ENCODE measurements at regions not wholly inside any gene's neighbourhood (a gene's known extent, or its start where the extent isn't known, plus 50 kb on each side); places are given as distances from the start of the nearest gene placed in this dataset.

DNA sequence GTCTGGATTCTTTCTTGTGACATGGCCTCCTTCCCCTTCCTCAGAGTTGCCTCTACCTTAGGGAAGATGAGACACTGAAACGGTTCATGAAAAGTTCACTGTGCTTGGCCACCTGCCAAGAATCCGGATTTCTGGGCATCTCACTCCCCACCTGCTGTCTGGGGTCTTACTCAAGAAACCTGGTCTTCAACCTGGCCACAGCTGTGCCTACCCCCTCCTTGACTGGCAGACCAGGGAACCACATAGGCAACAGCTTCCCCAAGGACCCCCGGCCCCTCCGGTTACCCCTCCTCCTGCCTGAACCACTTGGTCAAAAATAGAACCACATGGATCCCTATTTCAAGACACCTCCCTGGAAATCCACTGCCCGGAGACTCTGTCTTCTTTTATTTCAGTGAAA lies 58.7 kb upstream of the NANOS1 start:
- TF ChIP-seq, protein P1, sequence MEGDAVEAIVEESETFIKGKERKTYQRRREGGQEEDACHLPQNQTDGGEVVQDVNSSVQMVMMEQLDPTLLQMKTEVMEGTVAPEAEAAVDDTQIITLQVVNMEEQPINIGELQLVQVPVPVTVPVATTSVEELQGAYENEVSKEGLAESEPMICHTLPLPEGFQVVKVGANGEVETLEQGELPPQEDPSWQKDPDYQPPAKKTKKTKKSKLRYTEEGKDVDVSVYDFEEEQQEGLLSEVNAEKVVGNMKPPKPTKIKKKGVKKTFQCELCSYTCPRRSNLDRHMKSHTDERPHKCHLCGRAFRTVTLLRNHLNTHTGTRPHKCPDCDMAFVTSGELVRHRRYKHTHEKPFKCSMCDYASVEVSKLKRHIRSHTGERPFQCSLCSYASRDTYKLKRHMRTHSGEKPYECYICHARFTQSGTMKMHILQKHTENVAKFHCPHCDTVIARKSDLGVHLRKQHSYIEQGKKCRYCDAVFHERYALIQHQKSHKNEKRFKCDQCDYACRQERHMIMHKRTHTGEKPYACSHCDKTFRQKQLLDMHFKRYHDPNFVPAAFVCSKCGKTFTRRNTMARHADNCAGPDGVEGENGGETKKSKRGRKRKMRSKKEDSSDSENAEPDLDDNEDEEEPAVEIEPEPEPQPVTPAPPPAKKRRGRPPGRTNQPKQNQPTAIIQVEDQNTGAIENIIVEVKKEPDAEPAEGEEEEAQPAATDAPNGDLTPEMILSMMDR (IDR thresholded peaks at IDR 0.05; ENCODE audit: control extremely low read depth, extremely low read depth), result no peak
- no peak overlapping the region for H3K27ac ChIP-seq (ENCODE audit: low read depth in 1 of 2, low read length in 1 of 2)
- WGBS, 2 donors, result 59 to 60% methylated on average over 5 of the region's 5 CpGs
- H3K4me1 ChIP-seq (ENCODE audit: control insufficient read depth in 5 of 5, insufficient read depth in 5 of 5, low read length in 5 of 5), result peaks cover 0 to 5% (median 0%) of the 10 kb centered on the region in 5 donors
- no peak overlapping the region for H3K4me3 ChIP-seq
- no peak for DNase-seq
- H3K27me3 ChIP-seq (ENCODE audit: control insufficient read depth in 3 of 3, insufficient read depth in 3 of 3, low read length in 2 of 3), result no peaks in the 10 kb centered on the region
- no peak for ATAC-seq (ENCODE audit: insufficient read depth, low FRiP score)
- no peak overlapping the region for H3K9ac ChIP-seq (ENCODE audit: insufficient read depth in 1 of 2, low read length in 2 of 2)
- H3K9me3 ChIP-seq (ENCODE audit: control insufficient read depth in 4 of 4, insufficient read depth in 3 of 4, low read length in 3 of 4), result peaks cover 0 to 4% (median 0%) of the 10 kb centered on the region in 4 donors
- no peaks in the 10 kb centered on the region for H3K36me3 ChIP-seq (ENCODE audit: control insufficient read depth in 4 of 4, insufficient read depth in 4 of 4, low read length in 4 of 4)

GRCh38 chr10:118971187-118971586 lies 58.3 kb upstream of the NANOS1 start:
- ATAC-seq (ENCODE audit: insufficient read depth, low FRiP score) (no peak), DNase-seq (no peak)
- H3K4me1 ChIP-seq (ENCODE audit: control insufficient read depth in 5 of 5, insufficient read depth in 5 of 5, low read length in 5 of 5), result peaks cover 0 to 5% (median 0%) of the 10 kb centered on the region in 5 donors
- H3K4me3 ChIP-seq, result no peak overlapping the region
- H3K9me3 ChIP-seq (ENCODE audit: control insufficient read depth in 4 of 4, insufficient read depth in 3 of 4, low read length in 3 of 4), result peaks cover 0 to 4% (median 0%) of the 10 kb centered on the region in 4 donors
- 75 to 79% methylated on average over 7 of the region's 7 CpGs for WGBS, 2 donors
- no peak overlapping the region for H3K9ac ChIP-seq (ENCODE audit: insufficient read depth in 1 of 2, low read length in 2 of 2)
- H3K27me3 ChIP-seq (ENCODE audit: control insufficient read depth in 3 of 3, insufficient read depth in 3 of 3, low read length in 2 of 3), result no peaks in the 10 kb centered on the region
- H3K27ac ChIP-seq (ENCODE audit: low read depth in 1 of 2, low read length in 1 of 2), result no peak overlapping the region
- TF ChIP-seq, protein P1 (IDR thresholded peaks at IDR 0.05; ENCODE audit: control extremely low read depth, extremely low read depth), result no peak
- H3K36me3 ChIP-seq (ENCODE audit: control insufficient read depth in 4 of 4, insufficient read depth in 4 of 4, low read length in 4 of 4), result no peaks in the 10 kb centered on the region

DNA sequence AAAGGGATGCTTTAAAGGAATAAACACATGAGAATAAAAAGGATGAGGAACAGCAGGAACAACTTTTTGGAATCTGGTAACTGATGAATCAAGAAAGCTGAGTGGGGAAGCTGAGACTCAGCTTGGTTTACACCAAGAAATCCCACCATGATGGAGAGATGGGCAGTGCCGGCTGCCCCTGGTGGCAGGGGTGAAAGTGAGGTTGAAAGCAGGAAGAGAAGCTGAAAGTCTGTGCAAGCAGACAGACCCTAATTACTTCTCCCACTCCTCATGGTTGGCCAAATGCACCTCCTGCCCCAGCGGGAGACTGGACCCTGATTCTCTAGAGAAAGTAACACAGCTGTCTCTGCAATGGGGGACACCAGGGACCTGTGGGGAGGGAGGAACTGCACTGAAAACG lies 57.6 kb upstream of the NANOS1 start:
- Histone ChIP-seq H3K27ac (ENCODE audit: low read depth in 1 of 2, low read length in 1 of 2) (no peak overlapping the region), H3K9me3 (ENCODE audit: control insufficient read depth in 4 of 4, insufficient read depth in 3 of 4, low read length in 3 of 4) (peaks cover 0 to 4% (median 0%) of the 10 kb centered on the region in 4 donors), H3K9ac (ENCODE audit: insufficient read depth in 1 of 2, low read length in 2 of 2) (no peak overlapping the region), H3K36me3 (ENCODE audit: control insufficient read depth in 4 of 4, insufficient read depth in 4 of 4, low read length in 4 of 4) (no peaks in the 10 kb centered on the region), H3K4me3 (no peak overlapping the region), H3K27me3 (ENCODE audit: control insufficient read depth in 3 of 3, insufficient read depth in 3 of 3, low read length in 2 of 3) (no peaks in the 10 kb centered on the region), H3K4me1 (ENCODE audit: control insufficient read depth in 5 of 5, insufficient read depth in 5 of 5, low read length in 5 of 5) (peaks cover 0 to 5% (median 0%) of the 10 kb centered on the region in 5 donors)
- no peak for ATAC-seq (ENCODE audit: insufficient read depth, low FRiP score)
- TF ChIP-seq, protein P1 (IDR thresholded peaks at IDR 0.05; ENCODE audit: control extremely low read depth, extremely low read depth), result no peak
- DNase-seq, result no peak
- 71 to 79% methylated on average over 3 of the region's 3 CpGs for WGBS, 2 donors

- Histone ChIP-seq H3K4me3 (no peak overlapping the region), H3K9ac (ENCODE audit: insufficient read depth in 1 of 2, low read length in 2 of 2) (no peak overlapping the region), H3K9me3 (ENCODE audit: control insufficient read depth in 4 of 4, insufficient read depth in 3 of 4, low read length in 3 of 4) (peaks cover 0 to 4% (median 0%) of the 10 kb centered on the region in 4 donors), H3K27me3 (ENCODE audit: control insufficient read depth in 3 of 3, insufficient read depth in 3 of 3, low read length in 2 of 3) (no peaks in the 10 kb centered on the region), H3K4me1 (ENCODE audit: control insufficient read depth in 5 of 5, insufficient read depth in 5 of 5, low read length in 5 of 5) (peaks cover 0 to 5% (median 0%) of the 10 kb centered on the region in 5 donors), H3K27ac (ENCODE audit: low read depth in 1 of 2, low read length in 1 of 2) (no peak overlapping the region), H3K36me3 (ENCODE audit: control insufficient read depth in 4 of 4, insufficient read depth in 4 of 4, low read length in 4 of 4) (no peaks in the 10 kb centered on the region)
- DNase-seq (no peak), ATAC-seq (ENCODE audit: insufficient read depth, low FRiP score) (no peak)
- TF ChIP-seq, protein P1 (IDR thresholded peaks at IDR 0.05; ENCODE audit: control extremely low read depth, extremely low read depth), result no peak
- WGBS, 2 donors, result 79 to 93% methylated on average over 1 of the region's 1 CpG
Observed at GRCh38 chr10:118973744-118974143, 55.8 kb upstream of the NANOS1 start.
